ENCODE measurements at regions not wholly inside any gene's neighbourhood (a gene's known extent, or its start where the extent isn't known, plus 50 kb on each side); places are given as distances from the start of the nearest gene placed in this dataset.

GRCh38 chr12:13913371-13913770 lies 68.0 kb downstream of the GRIN2B start:
- Histone ChIP-seq H2AFZ (ENCODE audit: low read length) (no peak overlapping the region), H3K9me3 (ENCODE audit: low read length) (no peaks in the 10 kb centered on the region), H3K4me2 (ENCODE audit: low read length) (no peak overlapping the region), H3K36me3 (ENCODE audit: insufficient read depth, low read length) (no peaks in the 10 kb centered on the region), H3K79me2 (ENCODE audit: insufficient read depth, low read depth, low read length) (no peaks in the 10 kb centered on the region), H3K4me3 (ENCODE audit: low read depth, low read length, poor library complexity, severe bottlenecking) (no peak overlapping the region), H3K27ac (ENCODE audit: low read depth, low read length, poor library complexity, severe bottlenecking) (no peak overlapping the region), H4K20me1 (ENCODE audit: insufficient read depth, low read length) (no peaks in the 10 kb centered on the region), H3K9me2 (ENCODE audit: insufficient read depth, low read length) (no peaks in the 10 kb centered on the region), H3K4me1 (ENCODE audit: insufficient read depth, low read length, poor library complexity, severe bottlenecking) (no peaks in the 10 kb centered on the region)
- BruUV-seq (replicated peaks): no TSS peak
- no peak for DNase-seq (ENCODE audit: low spot score)
- ChIA-PET CTCF (ENCODE audit: unreplicated experiment) (interaction anchor here (0.6 kb wide), 1 partner anchor 1828 kb away, joined by 3 read pairs; no protein-coding TSS in a partner anchor), POLR2A (no interaction called here)
- intact Hi-C loops (cut with micrococcal nuclease; ENCODE audit: unreplicated experiment): no loop called here
- TF ChIP-seq EZH2phosphoT487 (IDR thresholded peaks at IDR 0.05; ENCODE audit: borderline replicate concordance, low read depth, low read length) (no peak), CTCF (conservative IDR thresholded peaks at IDR 0.05; ENCODE audit: low read length) (no peak)

GRCh38 chr12:13911756-13912554 lies 69.4 kb downstream of the GRIN2B start:
- no peaks in the 10 kb centered on the region for H4K20me1 ChIP-seq (ENCODE audit: insufficient read depth, low read length)
- no peak for DNase-seq (ENCODE audit: low spot score)
- no peak overlapping the region for H3K27ac ChIP-seq (ENCODE audit: low read depth, low read length, poor library complexity, severe bottlenecking)
- H2AFZ ChIP-seq (ENCODE audit: low read length): no peak overlapping the region
- POLR2A ChIA-PET: no interaction called here
- no TSS peak for BruUV-seq (replicated peaks)
- no peaks in the 10 kb centered on the region for H3K36me3 ChIP-seq (ENCODE audit: insufficient read depth, low read length)
- no peaks in the 10 kb centered on the region for H3K9me3 ChIP-seq (ENCODE audit: low read length)
- no peaks in the 10 kb centered on the region for H3K9me2 ChIP-seq (ENCODE audit: insufficient read depth, low read length)
- no peaks in the 10 kb centered on the region for H3K4me1 ChIP-seq (ENCODE audit: insufficient read depth, low read length, poor library complexity, severe bottlenecking)
- CTCF ChIA-PET (ENCODE audit: unreplicated experiment): no interaction called here
- H3K4me3 ChIP-seq (ENCODE audit: low read depth, low read length, poor library complexity, severe bottlenecking): no peak overlapping the region
- no peaks in the 10 kb centered on the region for H3K79me2 ChIP-seq (ENCODE audit: insufficient read depth, low read depth, low read length)
- no peak for TF ChIP-seq EZH2phosphoT487 (IDR thresholded peaks at IDR 0.05; ENCODE audit: borderline replicate concordance, low read depth, low read length)
- TF ChIP-seq CTCF (conservative IDR thresholded peaks at IDR 0.05; ENCODE audit: low read length): no peak
- intact Hi-C loops (cut with micrococcal nuclease; ENCODE audit: unreplicated experiment): no loop called here
- no peak overlapping the region for H3K4me2 ChIP-seq (ENCODE audit: low read length)

- no peaks in the 10 kb centered on the region for H3K9me3 ChIP-seq (ENCODE audit: low read length)
- no peak; the same call in 1 of the 2 replicates for TF ChIP-seq CTCF (conservative IDR thresholded peaks at IDR 0.05; ENCODE audit: low read length)
- no peak for TF ChIP-seq EZH2phosphoT487 (IDR thresholded peaks at IDR 0.05; ENCODE audit: borderline replicate concordance, low read depth, low read length)
- H3K79me2 ChIP-seq (ENCODE audit: insufficient read depth, low read depth, low read length): no peaks in the 10 kb centered on the region
- no peak overlapping the region for H2AFZ ChIP-seq (ENCODE audit: low read length)
- no peak overlapping the region for H3K4me2 ChIP-seq (ENCODE audit: low read length)
- H3K4me1 ChIP-seq (ENCODE audit: insufficient read depth, low read length, poor library complexity, severe bottlenecking): no peaks in the 10 kb centered on the region
- no peak overlapping the region for H3K27ac ChIP-seq (ENCODE audit: low read depth, low read length, poor library complexity, severe bottlenecking)
- intact Hi-C loops (cut with micrococcal nuclease; ENCODE audit: unreplicated experiment): no loop called here
- no peaks in the 10 kb centered on the region for H4K20me1 ChIP-seq (ENCODE audit: insufficient read depth, low read length)
- CTCF ChIA-PET (ENCODE audit: unreplicated experiment): no interaction called here
- no peak overlapping the region for H3K4me3 ChIP-seq (ENCODE audit: low read depth, low read length, poor library complexity, severe bottlenecking)
- DNase-seq (ENCODE audit: low spot score): no peak
- H3K9me2 ChIP-seq (ENCODE audit: insufficient read depth, low read length): no peaks in the 10 kb centered on the region
- POLR2A ChIA-PET: interaction anchor here (0.9 kb wide), 1 partner anchor 12 kb away, joined by 3 read pairs; no protein-coding TSS in a partner anchor
- H3K36me3 ChIP-seq (ENCODE audit: insufficient read depth, low read length): no peaks in the 10 kb centered on the region
- BruUV-seq (replicated peaks): no TSS peak
These were observed 75.6 kb downstream of the GRIN2B start for GRCh38 chr12:13905794-13906193.
